ENCODE measurements at regions not wholly inside any gene's neighbourhood (a gene's known extent, or its start where the extent isn't known, plus 50 kb on each side); places are given as distances from the start of the nearest gene placed in this dataset.

- DNase-seq (ENCODE audit: low read depth) = no peak
Measured at GRCh38 chr18:25810736-25811135, 279.7 kb downstream of the SS18 start.

GRCh38 chr18:25805939-25806338 is 284.5 kb downstream of the SS18 start:
- no peak for DNase-seq (ENCODE audit: low read depth)

DNA sequence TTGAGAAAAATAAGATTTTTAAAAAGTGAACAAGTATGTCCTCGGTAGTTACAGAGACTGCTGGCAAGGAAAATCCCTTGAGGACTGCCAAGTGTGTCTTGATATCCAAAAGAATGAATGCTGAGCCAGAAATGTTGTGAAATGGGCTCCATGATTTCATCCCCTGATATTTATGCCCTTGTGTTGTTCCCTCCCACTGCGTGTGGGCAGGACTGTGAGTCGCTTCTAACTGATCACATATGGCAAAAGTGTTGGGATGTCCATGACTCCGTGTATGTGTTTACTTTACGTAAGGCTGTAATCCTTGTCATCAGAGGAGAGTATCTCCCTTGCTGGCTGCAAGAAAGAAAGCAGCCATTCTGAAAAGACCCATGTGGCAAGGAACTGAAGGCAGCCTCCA is 285.1 kb downstream of the SS18 start:
- DNase-seq (ENCODE audit: low read depth) = no peak

GRCh38 chr18:25799231-25799630 is 291.2 kb downstream of the SS18 start:
- DNase-seq (ENCODE audit: low read depth) = no peak

- no peak for DNase-seq (ENCODE audit: low read depth)
Measured at GRCh38 chr18:25798046-25798445, 292.4 kb downstream of the SS18 start.

DNA sequence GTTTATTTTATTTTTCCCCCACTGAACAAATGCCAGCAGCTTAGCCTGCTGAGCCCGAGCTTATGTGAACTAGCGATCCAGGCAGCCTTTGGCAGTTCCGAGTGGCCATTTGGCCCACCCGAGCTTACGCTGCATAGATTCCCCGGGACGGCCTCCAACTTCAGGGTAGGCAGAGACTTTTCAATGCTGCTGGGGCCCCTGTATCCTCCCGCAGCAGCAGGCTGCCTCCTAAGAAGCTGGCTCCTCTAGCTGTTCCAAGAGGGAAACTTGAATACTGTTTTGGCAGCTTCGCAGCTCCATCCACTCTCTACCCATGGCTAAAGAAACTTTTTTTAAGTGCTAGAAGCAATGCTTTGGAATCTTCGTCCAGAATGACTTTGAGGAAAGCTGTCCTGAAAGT is 295.2 kb downstream of the SS18 start:
- no peak for DNase-seq (ENCODE audit: low read depth)

DNA sequence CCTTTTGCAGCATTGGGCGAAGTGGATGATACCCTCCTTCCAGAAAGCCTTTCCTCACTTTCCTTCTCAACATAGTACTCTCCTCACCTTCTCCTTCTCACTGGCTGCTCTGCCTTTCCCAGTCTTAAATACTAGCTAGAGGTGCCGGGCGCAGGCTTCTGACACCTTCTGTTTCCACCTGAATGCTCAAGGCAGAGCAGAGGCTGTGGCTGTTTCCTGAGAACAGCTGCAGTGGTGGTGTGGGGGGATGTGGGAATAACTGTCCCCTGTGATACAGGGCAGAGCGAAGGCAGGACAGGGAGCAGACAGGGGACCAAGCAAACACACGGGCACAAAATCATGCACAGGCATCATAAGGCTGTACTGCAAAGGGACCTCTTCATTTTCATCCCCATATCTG is 303.1 kb downstream of the SS18 start:
- no peak for DNase-seq (ENCODE audit: low read depth)

GRCh38 chr18:25786758-25787157 is 303.7 kb downstream of the SS18 start:
- no peak for DNase-seq (ENCODE audit: low read depth)

DNA sequence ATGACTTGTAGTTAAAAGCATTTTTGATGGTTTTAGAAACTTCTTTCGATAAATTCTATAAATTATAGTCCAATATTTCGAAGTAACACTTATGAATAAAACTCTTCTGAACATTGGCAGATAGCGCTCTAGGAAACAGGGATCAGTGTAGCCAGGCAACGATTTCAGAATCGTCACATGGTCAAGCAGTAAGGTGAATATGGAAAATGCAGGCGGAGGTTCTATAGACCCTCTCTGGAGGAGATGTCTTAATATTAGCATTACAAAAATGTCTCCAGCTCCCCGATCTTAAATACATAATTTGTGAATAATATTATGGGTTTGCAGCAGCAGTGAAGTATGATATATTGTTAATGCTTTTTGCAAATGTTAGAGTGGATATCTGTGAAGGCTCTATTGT is 310.3 kb downstream of the SS18 start:
- no peak for DNase-seq (ENCODE audit: low read depth)

DNA sequence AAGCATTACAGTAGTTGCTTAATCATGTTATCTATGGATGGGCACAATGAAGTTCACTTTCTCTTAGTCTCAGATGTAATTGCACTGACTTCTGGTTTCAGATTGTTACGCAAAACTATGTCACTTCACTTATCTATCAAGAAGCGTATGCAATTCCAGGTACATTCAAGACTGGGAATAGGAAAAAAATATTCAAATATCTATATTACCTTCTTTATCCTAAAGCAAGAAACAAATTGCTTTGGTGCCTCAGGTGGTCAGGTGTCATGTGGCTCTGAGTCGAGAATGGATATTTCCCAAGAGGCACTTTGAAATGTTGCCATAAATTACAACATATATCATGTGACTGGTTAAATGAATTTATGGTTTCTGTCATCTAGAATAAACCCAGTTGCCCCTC is 318.6 kb downstream of the SS18 start:
- DNase-seq (ENCODE audit: low read depth) = no peak

DNA sequence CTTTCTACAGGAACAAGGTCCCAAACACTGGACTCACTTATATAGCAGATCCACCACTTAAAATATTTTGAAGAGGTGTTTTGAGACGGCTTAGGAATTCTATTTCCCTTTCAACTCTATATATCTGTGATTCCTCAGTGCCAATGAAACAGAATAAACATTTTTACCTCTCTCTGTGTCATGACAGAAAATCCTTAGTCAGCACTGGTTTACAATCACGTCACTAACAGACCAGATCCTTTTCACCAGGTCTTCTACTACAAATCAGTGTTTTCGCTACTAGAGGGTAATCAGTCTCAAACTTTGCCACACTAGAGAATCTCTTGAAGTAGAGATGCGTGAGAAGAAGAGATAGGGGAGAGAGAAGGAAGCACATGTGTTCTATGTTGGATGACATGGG is 325.6 kb downstream of the SS18 start:
- no peak for DNase-seq (ENCODE audit: low read depth)

- no peak for DNase-seq (ENCODE audit: low read depth)
Measured at GRCh38 chr18:25759111-25759510, 331.3 kb downstream of the SS18 start.

GRCh38 chr18:25743646-25744151 is 346.7 kb downstream of the SS18 start:
- DNase-seq (ENCODE audit: low read depth) = no peak

- DNase-seq (ENCODE audit: low read depth) = no peak
Measured at GRCh38 chr18:25739376-25739775, 351.0 kb downstream of the SS18 start.

DNA sequence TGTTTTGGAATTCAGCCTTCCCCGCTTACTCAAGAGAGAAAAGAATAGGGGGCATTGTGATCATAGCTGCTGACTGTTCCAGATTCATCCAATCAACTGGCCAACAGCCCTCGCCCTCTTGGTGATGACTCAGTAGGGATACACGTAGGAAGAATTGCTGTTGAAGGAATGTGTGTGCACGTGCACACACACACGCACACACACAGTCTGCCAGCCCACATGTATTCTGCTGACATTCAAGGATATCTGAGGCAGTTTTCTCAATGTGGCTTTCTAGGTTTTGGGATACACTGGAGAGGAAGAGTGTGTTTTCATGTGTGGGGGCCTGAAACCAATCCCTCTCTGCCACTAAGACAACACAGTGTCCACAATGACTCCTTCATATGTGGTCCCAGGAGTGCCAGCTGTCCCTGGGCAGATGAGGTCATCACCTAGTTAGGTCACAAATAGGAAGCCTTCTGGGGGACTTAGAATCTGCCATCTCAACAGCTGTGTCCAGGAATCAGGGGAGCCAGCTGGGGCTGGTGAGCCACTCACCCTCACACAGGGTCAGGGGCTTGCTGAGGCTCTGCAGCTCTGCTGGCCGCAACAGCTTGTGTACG is 352.6 kb downstream of the SS18 start:
- DNase-seq (ENCODE audit: low read depth) = no peak

DNA sequence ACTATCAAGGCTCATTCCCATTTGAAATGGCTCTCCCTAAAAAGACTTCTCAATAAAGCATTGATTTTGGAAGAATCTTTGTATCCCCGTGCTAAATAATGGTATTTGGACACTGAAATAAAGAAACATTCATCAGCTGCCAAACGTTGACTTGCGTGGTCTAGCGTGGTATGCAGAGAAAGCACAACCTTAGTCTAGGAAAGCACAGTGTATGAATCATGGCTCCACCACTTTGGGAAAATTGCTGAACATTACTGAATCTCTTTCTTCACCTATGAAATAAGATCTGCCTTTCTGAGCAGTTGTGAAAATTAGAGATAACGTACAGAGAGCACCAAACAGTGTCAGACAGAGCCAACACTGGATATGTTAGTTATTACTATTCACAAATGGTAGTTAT is 353.9 kb downstream of the SS18 start:
- no peak for DNase-seq (ENCODE audit: low read depth)

- no peak for DNase-seq (ENCODE audit: low read depth)
Measured at GRCh38 chr18:25735459-25735858, 355.0 kb downstream of the SS18 start.

DNA sequence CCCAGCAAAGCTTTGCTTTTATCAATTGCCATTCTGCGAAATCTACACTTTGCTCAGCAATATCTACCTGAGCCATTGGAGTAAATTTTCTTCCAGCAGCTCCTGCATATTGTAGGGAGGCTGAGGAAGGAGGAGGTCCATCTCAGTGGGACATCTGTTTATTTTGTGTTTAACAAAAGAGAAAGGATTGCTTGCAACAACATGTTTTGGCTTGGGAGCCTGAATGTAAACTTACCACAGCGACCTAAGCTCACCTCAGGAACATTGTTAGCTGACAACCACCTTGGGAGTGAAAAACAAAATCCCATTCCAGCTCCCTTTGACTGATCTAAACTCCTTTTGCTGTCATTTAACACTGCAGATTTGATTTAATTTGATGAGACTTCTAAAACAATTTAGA is 356.1 kb downstream of the SS18 start:
- DNase-seq (ENCODE audit: low read depth) = no peak

- no peak for DNase-seq (ENCODE audit: low read depth)
Measured at GRCh38 chr18:25732862-25733261, 357.6 kb downstream of the SS18 start.

DNA sequence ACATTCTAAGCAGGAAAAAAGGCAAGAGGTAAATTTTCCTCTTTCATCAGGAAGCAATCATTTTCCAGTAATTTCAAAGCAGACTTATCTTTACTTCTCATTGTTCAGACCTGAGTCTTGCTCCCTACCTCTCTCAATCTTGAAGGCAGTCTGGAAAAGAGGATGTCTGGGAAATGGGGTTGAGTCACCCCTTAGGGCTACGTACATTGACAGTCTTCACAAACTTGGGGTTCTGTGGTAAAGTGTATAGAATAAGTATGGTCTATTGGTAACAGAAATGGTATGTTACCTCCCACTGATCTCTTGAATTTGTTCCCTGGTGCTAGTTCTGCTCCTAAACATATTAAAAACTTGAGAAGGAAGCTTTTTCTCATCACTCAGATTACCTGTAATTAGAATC is 361.3 kb downstream of the SS18 start:
- DNase-seq (ENCODE audit: low read depth) = no peak

GRCh38 chr18:25727281-25727985 is 363.0 kb downstream of the SS18 start:
- no peak for DNase-seq (ENCODE audit: low read depth)

DNA sequence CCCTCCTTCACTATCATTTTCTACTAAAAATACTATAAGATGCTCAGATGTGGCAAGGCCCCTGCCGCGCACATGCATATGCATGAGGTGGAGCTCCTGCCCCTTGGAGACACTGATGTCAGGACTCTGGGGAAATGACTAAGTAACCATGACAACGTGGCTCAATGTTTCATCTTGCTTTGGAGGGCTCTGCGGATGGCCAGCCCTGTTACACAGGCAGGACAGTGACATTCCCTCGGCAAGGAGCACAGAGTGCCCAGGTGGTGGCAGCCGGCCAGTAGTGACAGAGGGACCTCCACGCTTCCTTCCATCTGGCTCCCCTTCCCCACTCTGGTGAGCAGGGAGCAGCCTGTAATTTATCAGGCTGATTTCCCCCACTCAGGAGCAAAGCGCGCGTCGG is 364.1 kb downstream of the SS18 start:
- no peak for DNase-seq (ENCODE audit: low read depth)

- no peak for DNase-seq (ENCODE audit: low read depth)
Measured at GRCh38 chr18:25725501-25725900, 364.9 kb downstream of the SS18 start.

DNA sequence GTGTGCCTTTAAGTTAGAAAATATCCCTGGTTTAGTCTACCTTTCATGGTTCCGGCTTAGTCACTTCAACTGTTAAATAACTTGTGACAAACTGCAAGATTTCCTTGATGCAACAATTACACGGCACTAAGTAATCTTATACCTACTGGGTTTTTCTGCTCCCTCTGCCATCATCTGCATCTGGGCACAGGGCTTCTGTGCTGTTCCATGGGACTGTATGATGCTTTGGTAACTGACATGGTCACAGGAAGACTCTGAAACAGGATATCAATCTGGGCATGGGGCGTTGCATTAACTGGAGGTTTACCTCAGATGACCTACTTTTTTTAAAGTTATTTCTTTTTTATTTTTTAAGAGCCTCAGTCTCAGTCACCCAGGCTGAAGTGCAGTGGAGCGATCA is 365.4 kb downstream of the SS18 start:
- DNase-seq (ENCODE audit: low read depth) = no peak

Measured in stimulated activated CD4-positive, alpha-beta T cell treated with anti-CD3 and anti-CD28 coated beads, Interleukin-2, amount 100 ng/mL, for 4 hours (primary cell).